RWPE1 (cell line): ENCODE measurements at regions not wholly inside any gene's neighbourhood (a gene's known extent, or its start where the extent isn't known, plus 50 kb on each side); places are given as distances from the start of the nearest gene placed in this dataset.
A peak's percentile ranks its signal among the peaks of the same experiment; 100 is the strongest.

Experiments
- CTCF ChIA-PET: fragments of 350-600 bp; sonication (Branson Sonifier 250); formaldehyde crosslinking; extraction: SDS; loops from one replicate; lab custom pipeline; 2021; lab: Yijun Ruan, JAX
- POLR2A ChIA-PET: fragments of 400-600 bp; formaldehyde crosslinking; extraction: SDS; loops from one replicate; lab custom pipeline; 2020; ENCODE audit warnings: antibody characterized with exemption; ENCODE audit not compliant: low non-redundant PET; lab: Yijun Ruan, JAX
- DNase-seq: peaks from one replicate; pipeline ENCODE4 v3.0.0; 2012; ENCODE audit warnings: low spot score
- H3K27ac ChIP-seq: fragments of 450-650 bp; 2 replicates; pipeline ENCODE4 v1.5.1; 2017
- TF ChIP-seq, protein P1 (sequence below): fragments of 450-650 bp; conservative IDR thresholded peaks from 2 replicates; pipeline ENCODE4 v1.5.1; 2017; ENCODE audit warnings: low read depth, mild to moderate bottlenecking

DNA sequence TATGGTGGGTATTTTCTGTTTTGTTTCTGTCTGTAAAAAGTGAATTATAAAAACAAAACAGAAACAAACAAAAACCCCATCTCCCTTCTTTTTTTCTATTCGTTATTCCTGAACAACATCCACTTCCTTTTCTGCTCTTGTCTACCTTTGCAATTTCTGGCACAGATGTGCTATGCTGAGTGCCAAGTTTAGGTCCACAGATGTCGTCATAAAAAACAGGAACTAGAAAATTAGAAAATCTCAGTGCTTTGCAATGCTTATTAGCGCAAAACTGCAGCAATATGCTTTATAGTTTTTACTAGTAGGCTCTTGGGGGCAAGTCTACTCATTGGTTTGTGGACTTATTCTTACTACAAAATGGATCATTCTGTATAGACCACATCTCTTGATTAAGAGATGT, 94.2 kb upstream of the PRKCQ start:
- no peak for DNase-seq
- CTCF ChIA-PET = no interaction called here
- TF ChIP-seq, protein P1, sequence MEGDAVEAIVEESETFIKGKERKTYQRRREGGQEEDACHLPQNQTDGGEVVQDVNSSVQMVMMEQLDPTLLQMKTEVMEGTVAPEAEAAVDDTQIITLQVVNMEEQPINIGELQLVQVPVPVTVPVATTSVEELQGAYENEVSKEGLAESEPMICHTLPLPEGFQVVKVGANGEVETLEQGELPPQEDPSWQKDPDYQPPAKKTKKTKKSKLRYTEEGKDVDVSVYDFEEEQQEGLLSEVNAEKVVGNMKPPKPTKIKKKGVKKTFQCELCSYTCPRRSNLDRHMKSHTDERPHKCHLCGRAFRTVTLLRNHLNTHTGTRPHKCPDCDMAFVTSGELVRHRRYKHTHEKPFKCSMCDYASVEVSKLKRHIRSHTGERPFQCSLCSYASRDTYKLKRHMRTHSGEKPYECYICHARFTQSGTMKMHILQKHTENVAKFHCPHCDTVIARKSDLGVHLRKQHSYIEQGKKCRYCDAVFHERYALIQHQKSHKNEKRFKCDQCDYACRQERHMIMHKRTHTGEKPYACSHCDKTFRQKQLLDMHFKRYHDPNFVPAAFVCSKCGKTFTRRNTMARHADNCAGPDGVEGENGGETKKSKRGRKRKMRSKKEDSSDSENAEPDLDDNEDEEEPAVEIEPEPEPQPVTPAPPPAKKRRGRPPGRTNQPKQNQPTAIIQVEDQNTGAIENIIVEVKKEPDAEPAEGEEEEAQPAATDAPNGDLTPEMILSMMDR = no peak
- POLR2A ChIA-PET = no interaction called here
- no peak overlapping the region for H3K27ac ChIP-seq

DNA sequence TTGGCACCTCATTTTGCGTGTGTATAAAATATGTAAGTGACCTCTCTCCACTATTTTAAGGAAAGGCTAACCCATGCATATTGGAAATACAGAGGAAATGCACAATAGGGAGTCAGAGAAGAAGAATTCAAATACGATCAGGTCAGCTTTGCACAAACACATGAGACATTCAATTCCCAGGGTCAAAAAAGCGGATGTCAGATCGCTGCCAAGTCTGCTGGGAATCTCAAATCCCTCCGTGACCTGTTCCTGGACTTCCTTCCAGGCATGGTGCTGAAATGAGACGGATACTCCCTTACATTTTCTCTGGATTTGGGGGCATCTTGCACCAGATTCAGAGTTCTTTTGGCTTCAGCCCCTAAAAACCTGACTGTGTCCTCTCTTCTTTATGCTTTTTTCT, 91.9 kb upstream of the PRKCQ start:
- TF ChIP-seq, protein P1 = no peak
- ChIA-PET POLR2A (no interaction called here), CTCF (interaction anchor here (0.7 kb wide), 1 partner anchor 444 kb away, joined by 4 read pairs; no protein-coding TSS in a partner anchor)
- no peak overlapping the region for H3K27ac ChIP-seq
- DNase-seq = no peak

DNA sequence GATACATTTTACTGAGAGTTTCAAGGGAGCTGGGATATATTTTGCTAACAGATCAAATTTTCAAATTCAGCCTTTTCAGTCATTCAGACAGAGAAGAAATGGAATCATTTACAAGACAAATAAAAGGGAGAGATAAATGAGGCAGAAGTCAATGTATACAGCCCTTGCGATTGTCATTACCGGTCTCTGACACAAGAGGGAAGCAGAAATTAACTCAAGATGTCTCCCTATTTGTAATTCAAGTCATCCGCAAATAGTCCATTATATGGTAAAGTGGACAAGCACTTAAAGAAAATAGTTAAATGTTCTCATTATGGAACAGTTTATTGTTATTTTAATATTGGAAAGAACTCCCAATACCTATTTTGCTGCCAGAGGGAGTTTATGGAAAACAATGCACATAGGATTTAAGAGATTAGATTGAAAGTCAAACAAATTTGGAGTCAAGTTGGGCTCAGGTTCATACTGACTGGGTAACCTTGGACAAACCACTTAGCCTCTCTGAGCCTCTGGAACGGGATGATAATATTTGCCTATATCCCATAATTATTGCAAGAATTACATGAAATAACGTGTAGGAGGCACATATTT, 89.3 kb upstream of the PRKCQ start:
- DNase-seq = peak; percentile 62
- CTCF ChIA-PET = interaction anchor here (0.6 to 2.4 kb wide), 8 partner anchors 10 to 747 kb away, joined by 3 to 7 read pairs (median 3); no protein-coding TSS in a partner anchor

DNA sequence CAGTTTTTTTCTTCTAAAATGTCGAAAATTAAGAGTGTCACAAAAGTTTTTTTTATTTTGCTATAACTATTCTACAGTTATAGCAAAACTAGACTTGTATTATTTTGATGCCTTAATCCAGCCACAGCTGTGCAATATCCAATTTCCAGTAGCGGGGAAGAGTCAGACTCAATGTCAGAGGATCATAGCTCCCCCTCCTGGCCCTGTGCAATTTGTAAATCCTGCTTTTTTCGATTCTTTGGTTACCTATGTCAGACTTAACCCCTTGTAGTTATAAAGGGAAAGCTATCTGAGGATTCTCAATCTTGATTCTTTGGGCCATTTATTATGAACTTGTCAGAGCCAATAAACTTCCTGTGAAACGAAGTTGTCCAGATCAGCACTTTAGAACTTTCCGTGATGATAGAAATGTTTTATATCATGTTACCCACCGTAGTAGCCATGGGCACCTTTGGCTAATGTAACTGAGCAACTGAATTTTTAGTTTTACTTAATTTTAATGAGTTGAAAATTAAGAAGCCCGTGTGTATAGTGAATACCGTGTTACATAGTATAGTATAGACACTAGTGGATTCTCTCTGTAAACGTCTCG, 87.7 kb upstream of the PRKCQ start:
- CTCF ChIA-PET = interaction anchor here (0.5 to 1.8 kb wide), 10 partner anchors 17 to 744 kb away, joined by 3 to 10 read pairs (median 4); no protein-coding TSS in a partner anchor

More for the DNA sequence above, 89.3 kb upstream of the PRKCQ start:
- TF ChIP-seq, protein P1 = peak; percentile 86
- POLR2A ChIA-PET = no interaction called here
- H3K27ac ChIP-seq = no peak overlapping the region

DNA sequence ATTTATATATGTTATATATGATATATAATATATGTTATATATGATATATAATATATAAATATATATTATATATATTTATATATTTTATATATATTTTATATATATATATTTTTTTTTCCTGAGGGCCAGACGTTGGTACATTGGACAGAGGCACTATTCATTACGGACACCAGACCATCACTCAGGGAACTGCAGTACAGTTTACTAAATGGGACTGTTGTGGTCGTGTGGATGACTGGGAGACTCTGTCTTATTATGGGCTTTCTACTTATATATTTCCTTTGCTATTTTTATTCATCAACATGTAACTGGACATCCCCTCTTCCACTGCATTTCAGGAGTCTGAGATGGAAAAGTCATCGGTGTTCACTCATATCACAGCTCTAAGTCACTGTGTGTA, 87.1 kb upstream of the PRKCQ start:
- no peak for DNase-seq
- CTCF ChIA-PET = interaction anchor here (0.6 to 1.8 kb wide), 8 partner anchors 16 to 745 kb away, joined by 3 to 10 read pairs (median 5); no protein-coding TSS in a partner anchor
- POLR2A ChIA-PET = no interaction called here
- TF ChIP-seq, protein P1 = no peak
- no peak overlapping the region for H3K27ac ChIP-seq

More for the DNA sequence above, 87.7 kb upstream of the PRKCQ start:
- peak; percentile 46 for DNase-seq
- TF ChIP-seq, protein P1 = peak; percentile 71
- POLR2A ChIA-PET = no interaction called here
- H3K27ac ChIP-seq = no peak overlapping the region

DNA sequence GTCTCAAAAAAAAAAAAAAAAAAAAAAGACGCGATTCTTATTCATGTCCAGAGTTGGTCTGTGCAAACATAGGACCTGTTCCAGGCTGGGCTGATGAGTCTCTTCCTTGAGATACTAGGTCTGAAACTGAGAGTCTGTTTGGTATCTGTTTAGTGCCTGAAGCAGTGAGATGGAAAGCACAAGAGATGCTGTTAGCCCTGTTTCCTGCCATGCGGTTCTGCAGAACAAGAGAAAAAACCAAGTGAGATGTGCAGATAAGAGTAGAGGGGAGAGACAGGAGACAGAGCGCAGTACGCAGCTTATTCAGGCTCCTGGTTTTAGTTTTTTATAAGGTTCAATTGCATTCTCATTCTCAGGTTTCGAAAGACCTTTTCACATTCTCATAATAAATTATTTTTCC, 85.8 kb upstream of the PRKCQ start:
- TF ChIP-seq, protein P1 = no peak
- no peak for DNase-seq
- ChIA-PET CTCF (no interaction called here), POLR2A (no interaction called here)
- H3K27ac ChIP-seq = no peak overlapping the region
